ENCODE measurements at regions not wholly inside any gene's neighbourhood (a gene's known extent, or its start where the extent isn't known, plus 50 kb on each side); places are given as distances from the start of the nearest gene placed in this dataset.
"Not testable (repeated sequence)": the region's sequence is repeated elsewhere in the genome, so short reads cannot be mapped to it uniquely, and the experiment has no call there.

DNA sequence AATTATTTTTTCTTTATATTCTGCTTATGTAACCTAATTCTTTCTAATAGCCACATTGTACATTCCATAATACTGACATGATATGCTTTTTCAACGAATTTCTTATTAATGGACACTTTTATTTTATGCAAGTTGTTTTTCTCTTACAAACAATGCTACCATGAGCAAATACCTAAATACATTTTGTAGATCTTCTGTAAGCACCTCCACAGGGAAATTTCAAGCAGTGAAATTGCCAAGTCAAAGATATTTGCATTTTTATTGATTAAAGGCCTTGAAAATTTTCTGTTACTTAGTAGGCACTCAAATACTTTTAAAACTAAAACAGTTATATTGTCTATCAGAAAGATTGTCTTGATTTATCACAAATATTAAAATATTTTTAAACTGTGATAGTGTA lies 79.6 kb upstream of the C3orf49 start:
- DNase-seq (ENCODE audit: low read depth in 2 of 2) = no peak
- TF ChIP-seq, protein P1, sequence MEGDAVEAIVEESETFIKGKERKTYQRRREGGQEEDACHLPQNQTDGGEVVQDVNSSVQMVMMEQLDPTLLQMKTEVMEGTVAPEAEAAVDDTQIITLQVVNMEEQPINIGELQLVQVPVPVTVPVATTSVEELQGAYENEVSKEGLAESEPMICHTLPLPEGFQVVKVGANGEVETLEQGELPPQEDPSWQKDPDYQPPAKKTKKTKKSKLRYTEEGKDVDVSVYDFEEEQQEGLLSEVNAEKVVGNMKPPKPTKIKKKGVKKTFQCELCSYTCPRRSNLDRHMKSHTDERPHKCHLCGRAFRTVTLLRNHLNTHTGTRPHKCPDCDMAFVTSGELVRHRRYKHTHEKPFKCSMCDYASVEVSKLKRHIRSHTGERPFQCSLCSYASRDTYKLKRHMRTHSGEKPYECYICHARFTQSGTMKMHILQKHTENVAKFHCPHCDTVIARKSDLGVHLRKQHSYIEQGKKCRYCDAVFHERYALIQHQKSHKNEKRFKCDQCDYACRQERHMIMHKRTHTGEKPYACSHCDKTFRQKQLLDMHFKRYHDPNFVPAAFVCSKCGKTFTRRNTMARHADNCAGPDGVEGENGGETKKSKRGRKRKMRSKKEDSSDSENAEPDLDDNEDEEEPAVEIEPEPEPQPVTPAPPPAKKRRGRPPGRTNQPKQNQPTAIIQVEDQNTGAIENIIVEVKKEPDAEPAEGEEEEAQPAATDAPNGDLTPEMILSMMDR (IDR thresholded peaks at IDR 0.05; ENCODE audit: low read depth, low read length) = no peak
- no peak overlapping the region for H3K4me3 ChIP-seq (replicated peaks in 1 of 2; ENCODE audit: low read depth in 2 of 2, low read length in 2 of 2)

DNA sequence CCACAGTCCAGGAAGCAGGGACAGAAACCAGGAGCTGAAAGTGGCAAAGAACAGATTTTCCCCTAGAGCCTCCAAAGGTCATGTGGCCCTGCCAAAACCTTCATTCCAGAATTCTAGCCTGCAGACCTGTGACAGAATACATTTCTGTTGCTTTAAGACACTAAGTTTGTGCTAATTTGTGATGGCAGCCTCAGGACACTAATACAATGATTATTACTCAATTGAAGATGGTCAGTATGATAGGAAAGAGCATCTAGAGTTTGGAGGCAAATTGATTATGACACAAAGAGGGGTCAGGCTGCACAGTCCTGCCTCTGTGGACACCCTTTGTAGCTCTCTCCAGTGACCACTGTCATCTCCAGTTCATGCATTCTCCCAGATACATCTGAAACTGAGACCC lies 79.0 kb upstream of the C3orf49 start:
- TF ChIP-seq, protein P1 (IDR thresholded peaks at IDR 0.05; ENCODE audit: low read depth, low read length) = no peak
- no peak overlapping the region for H3K4me3 ChIP-seq (replicated peaks in 1 of 2; ENCODE audit: low read depth in 2 of 2, low read length in 2 of 2)
- no peak for DNase-seq (ENCODE audit: low read depth in 2 of 2)

DNA sequence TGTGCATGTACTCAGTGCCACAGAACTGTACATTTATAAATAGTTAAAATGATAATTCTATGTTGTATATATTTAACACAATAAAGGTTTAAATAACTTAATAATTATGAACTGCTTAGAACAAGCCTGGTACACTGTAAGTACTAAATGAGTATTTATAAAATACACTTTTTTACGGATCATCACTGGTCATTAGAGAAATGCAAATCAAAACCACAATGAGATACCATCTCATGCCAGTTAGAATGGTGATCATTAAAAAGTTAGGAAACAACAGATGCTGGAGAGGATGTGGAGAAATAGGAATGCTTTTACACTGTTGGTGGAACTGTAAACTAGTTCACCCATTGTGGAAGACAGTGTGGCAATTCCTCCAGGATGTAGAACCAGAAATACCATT lies 74.4 kb upstream of the C3orf49 start:
- H3K4me3 ChIP-seq (replicated peaks in 1 of 2; ENCODE audit: low read depth in 2 of 2, low read length in 2 of 2); DNase-seq (ENCODE audit: low read depth in 2 of 2): not testable (repeated sequence)

DNA sequence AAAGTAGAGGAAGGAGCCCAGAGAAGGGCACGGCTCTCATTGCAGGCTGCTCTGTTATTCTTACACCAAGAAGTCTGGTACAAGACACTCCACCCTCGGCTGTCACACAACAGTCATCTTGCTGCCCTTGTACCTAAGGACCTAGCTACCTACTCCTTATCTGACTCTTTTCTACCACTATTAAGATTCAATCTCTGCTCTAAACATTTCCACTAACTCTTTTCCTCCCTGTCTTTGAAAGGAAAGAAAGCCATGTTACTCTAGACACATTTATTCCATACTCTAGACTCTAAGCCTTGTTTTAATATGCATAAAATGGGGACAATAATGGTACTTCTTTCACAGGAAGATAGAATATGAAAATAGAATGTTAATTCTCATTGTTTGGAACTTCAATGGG lies 73.3 kb upstream of the C3orf49 start:
- no peak overlapping the region for H3K4me3 ChIP-seq (replicated peaks in 1 of 2; ENCODE audit: low read depth in 2 of 2, low read length in 2 of 2)
- no peak for DNase-seq (ENCODE audit: low read depth in 2 of 2)
- TF ChIP-seq, protein P1 (IDR thresholded peaks at IDR 0.05; ENCODE audit: low read depth, low read length) = no peak

DNA sequence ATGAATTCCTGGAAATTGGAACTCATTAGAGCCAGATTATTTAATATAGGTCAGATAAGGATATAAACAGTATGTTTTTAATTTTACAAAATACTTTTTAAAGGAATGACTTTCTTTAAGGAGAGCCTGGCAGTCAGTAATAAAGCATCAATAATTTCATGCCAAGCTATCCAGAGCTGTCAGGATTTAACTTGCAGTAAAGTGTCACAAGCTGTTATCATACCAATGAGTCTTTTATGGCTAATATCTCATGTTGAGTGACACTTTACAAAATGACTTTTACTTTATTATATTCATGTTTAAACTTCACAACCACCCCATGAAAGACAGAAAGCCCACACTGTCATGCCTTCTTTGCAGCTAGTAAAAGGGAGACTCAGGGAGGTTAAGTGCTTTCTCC lies 72.9 kb upstream of the C3orf49 start:
- H3K4me3 ChIP-seq (replicated peaks in 1 of 2; ENCODE audit: low read depth in 2 of 2, low read length in 2 of 2) = no peak overlapping the region
- TF ChIP-seq, protein P1 (IDR thresholded peaks at IDR 0.05; ENCODE audit: low read depth, low read length) = no peak
- no peak for DNase-seq (ENCODE audit: low read depth in 2 of 2)

DNA sequence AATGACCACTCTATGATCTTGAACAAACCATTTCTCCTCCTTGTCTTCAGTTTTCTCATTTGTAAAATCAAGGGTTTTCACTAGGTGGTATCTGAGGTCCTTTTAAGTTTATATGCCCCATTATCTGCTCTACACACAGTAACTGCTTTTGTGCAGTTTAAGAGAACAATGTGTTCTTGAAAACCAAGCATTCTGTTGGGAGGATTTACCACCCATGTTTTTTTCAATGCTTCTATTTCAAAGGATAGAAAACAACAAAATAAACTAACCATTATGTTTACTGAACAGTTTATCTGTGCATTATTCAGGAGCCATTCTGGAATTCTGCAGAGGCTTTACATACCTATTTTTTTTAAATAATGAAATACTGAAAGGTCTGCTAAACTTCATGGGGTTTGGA lies 67.6 kb upstream of the C3orf49 start:
- TF ChIP-seq, protein P1 (IDR thresholded peaks at IDR 0.05; ENCODE audit: low read depth, low read length) = no peak
- DNase-seq (ENCODE audit: low read depth in 2 of 2) = no peak
- no peak overlapping the region for H3K4me3 ChIP-seq (replicated peaks in 1 of 2; ENCODE audit: low read depth in 2 of 2, low read length in 2 of 2)

DNA sequence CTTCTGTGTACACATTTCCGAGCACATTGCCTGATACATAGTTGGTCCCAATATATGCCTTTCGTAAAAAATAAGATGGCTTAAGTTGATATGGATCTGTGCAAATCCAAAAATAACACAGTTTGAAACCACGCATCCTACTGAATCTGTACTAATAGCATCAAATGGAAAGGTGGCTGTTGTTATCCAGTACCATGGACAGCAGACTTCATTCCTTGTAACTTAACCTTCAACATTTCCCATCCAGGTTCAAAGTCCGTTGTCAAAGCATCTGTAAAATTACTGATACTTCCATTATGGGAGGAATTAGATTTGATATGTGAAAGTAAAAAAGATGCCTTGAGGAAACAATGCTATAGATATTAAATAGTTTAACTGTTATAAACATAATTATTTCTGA lies 65.5 kb upstream of the C3orf49 start:
- TF ChIP-seq, protein P1 (IDR thresholded peaks at IDR 0.05; ENCODE audit: low read depth, low read length) = no peak
- DNase-seq (ENCODE audit: low read depth in 2 of 2) = peak; percentile 21 to 39

More for the DNA sequence above, 65.5 kb upstream of the C3orf49 start:
- no peak overlapping the region for H3K4me3 ChIP-seq (replicated peaks in 1 of 2; ENCODE audit: low read depth in 2 of 2, low read length in 2 of 2)
